Cardiac muscle cell (in vitro differentiated cells and primary cell): ENCODE measurements at regions not wholly inside any gene's neighbourhood (a gene's known extent, or its start where the extent isn't known, plus 50 kb on each side); places are given as distances from the start of the nearest gene placed in this dataset.
A peak's percentile ranks its signal among the peaks of the same experiment; 100 is the strongest.

ENCODE experiments used
- DNase-seq, 2 donors: peaks; one replicate each; pipeline versions ENCODE4 v3.0.0 to v3.0.0-alpha.2; 2010 to 2017; ENCODE audit warnings: low read depth in 1 of 2, low spot score in 1 of 2
- H3K27ac ChIP-seq: fragments of 200-600 bp; sonication (generic); 2 replicates; pipeline ENCODE4 v1.5.1; 2016
- H3K27me3 ChIP-seq: fragments of 200-600 bp; sonication (generic); 2 replicates; pipeline ENCODE4 v1.6.0; 2016; ENCODE audit warnings: control low read depth
- H3K36me3 ChIP-seq: fragments of 200-600 bp; sonication (generic); 2 replicates; pipeline ENCODE4 v1.5.1; 2016; ENCODE audit warnings: control low read depth
- H3K4me1 ChIP-seq: fragments of 200-600 bp; sonication (generic); 2 replicates; pipeline ENCODE4 v1.8.1; 2017; ENCODE audit warnings: low read depth, mild to moderate bottlenecking, mixed run types
- H3K4me3 ChIP-seq: fragments of 200-600 bp; sonication (generic); 2 replicates; pipeline ENCODE4 v1.5.1; 2016; ENCODE audit warnings: mild to moderate bottlenecking
- H3K9me3 ChIP-seq: fragments of 200-600 bp; sonication (generic); 2 replicates; pipeline ENCODE4 v1.5.1; 2017; ENCODE audit warnings: low read depth, mild to moderate bottlenecking, control low read depth
- CTCF ChIP-seq: IDR thresholded peaks from 2 replicates; pipeline ENCODE4 v1.5.1; 2012; ENCODE audit warnings: low read depth, mild to moderate bottlenecking, low read length

- Histone ChIP-seq H3K4me1 (peaks cover 5% of the 10 kb centered on the region), H3K36me3 (no peaks in the 10 kb centered on the region), H3K27ac (no peak overlapping the region), H3K27me3 (no peaks in the 10 kb centered on the region), H3K4me3 (no peak overlapping the region), H3K9me3 (no peaks in the 10 kb centered on the region)
- no peak for TF ChIP-seq CTCF
- DNase-seq = peak in 1 of 2 donors; percentile 14
Measured at GRCh38 chr6:145483191-145483996, 251.9 kb downstream of the EPM2A start.

DNA sequence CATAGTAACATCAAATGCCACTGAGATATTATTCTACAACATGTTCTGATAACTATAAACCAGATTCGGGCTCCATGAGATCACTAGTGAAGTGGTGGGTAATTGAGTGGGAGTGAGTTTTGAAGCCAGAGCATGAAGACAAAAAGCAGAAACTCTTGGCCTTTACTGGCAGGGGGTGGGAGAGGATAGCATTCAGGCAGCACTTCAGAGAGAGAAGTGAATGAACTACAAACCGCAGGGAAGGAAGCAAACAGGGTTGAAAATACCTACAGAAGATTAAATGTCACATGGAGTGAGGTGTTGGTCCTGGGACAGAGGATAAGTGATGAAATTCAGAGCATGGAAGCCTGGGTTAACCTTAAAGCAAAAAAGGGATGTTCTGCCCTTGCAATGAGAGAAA, 250.0 kb downstream of the EPM2A start:
- no peak for DNase-seq
- Histone ChIP-seq H3K4me1 (peaks cover 5% of the 10 kb centered on the region), H3K36me3 (no peaks in the 10 kb centered on the region), H3K4me3 (no peak overlapping the region), H3K27me3 (no peaks in the 10 kb centered on the region), H3K9me3 (no peaks in the 10 kb centered on the region), H3K27ac (no peak overlapping the region)
- TF ChIP-seq CTCF = no peak

- Histone ChIP-seq H3K27me3 (no peaks in the 10 kb centered on the region), H3K4me1 (peaks cover 5% of the 10 kb centered on the region), H3K4me3 (no peak overlapping the region), H3K36me3 (no peaks in the 10 kb centered on the region), H3K9me3 (no peaks in the 10 kb centered on the region), H3K27ac (no peak overlapping the region)
- no peak for DNase-seq
- TF ChIP-seq CTCF = no peak
Measured at GRCh38 chr6:145486306-145486705, 249.0 kb downstream of the EPM2A start.

GRCh38 chr6:145489583-145489982, 245.7 kb downstream of the EPM2A start:
- Histone ChIP-seq H3K4me1 (no peaks in the 10 kb centered on the region), H3K27me3 (no peaks in the 10 kb centered on the region), H3K27ac (no peak overlapping the region), H3K4me3 (no peak overlapping the region), H3K36me3 (no peaks in the 10 kb centered on the region), H3K9me3 (no peaks in the 10 kb centered on the region)
- DNase-seq = no peak
- no peak for TF ChIP-seq CTCF

GRCh38 chr6:145490068-145490467, 245.3 kb downstream of the EPM2A start:
- H3K4me3 ChIP-seq = no peak overlapping the region
- no peak overlapping the region for H3K27ac ChIP-seq
- H3K27me3 ChIP-seq = no peaks in the 10 kb centered on the region
- H3K9me3 ChIP-seq = no peaks in the 10 kb centered on the region
- no peaks in the 10 kb centered on the region for H3K36me3 ChIP-seq
- DNase-seq = no peak
- no peak for TF ChIP-seq CTCF
- H3K4me1 ChIP-seq = no peaks in the 10 kb centered on the region
